ENCODE measurements at regions not wholly inside any gene's neighbourhood (a gene's known extent, or its start where the extent isn't known, plus 50 kb on each side); places are given as distances from the start of the nearest gene placed in this dataset.

DNA sequence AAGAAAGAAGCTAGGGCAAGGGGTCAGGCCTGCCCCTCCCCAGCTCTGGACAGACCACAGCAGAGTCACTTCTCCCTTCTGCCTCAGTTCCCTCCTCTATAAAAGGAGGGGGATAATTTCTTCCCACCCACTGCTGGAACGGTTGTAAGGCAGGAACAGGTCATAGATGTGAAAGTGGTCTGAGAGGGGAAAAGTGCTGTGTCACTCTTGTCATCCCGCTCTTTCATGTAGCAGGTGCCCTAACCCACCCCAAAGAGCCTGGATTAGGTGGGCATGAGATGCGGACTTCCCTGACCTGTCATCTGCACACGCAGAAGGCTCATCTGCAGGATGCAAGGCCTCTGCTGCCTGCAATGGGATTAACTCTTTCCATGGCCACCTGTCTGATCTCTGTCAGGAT, 218.2 kb upstream of the LRFN2 start:
- Histone ChIP-seq H3K27me3 (ENCODE audit: control insufficient read depth, insufficient read depth, low read length) (no peaks in the 10 kb centered on the region), H3K36me3 (ENCODE audit: control insufficient read depth, insufficient read depth, low read length) (no peaks in the 10 kb centered on the region), H3K4me3 (ENCODE audit: low read depth, low read length) (no peak overlapping the region)
- TF ChIP-seq, protein P1, sequence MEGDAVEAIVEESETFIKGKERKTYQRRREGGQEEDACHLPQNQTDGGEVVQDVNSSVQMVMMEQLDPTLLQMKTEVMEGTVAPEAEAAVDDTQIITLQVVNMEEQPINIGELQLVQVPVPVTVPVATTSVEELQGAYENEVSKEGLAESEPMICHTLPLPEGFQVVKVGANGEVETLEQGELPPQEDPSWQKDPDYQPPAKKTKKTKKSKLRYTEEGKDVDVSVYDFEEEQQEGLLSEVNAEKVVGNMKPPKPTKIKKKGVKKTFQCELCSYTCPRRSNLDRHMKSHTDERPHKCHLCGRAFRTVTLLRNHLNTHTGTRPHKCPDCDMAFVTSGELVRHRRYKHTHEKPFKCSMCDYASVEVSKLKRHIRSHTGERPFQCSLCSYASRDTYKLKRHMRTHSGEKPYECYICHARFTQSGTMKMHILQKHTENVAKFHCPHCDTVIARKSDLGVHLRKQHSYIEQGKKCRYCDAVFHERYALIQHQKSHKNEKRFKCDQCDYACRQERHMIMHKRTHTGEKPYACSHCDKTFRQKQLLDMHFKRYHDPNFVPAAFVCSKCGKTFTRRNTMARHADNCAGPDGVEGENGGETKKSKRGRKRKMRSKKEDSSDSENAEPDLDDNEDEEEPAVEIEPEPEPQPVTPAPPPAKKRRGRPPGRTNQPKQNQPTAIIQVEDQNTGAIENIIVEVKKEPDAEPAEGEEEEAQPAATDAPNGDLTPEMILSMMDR (IDR thresholded peaks at IDR 0.05; ENCODE audit: insufficient read depth, low read length, poor library complexity, severe bottlenecking) = no peak
- DNase-seq (ENCODE audit: low read depth) = no peak

DNA sequence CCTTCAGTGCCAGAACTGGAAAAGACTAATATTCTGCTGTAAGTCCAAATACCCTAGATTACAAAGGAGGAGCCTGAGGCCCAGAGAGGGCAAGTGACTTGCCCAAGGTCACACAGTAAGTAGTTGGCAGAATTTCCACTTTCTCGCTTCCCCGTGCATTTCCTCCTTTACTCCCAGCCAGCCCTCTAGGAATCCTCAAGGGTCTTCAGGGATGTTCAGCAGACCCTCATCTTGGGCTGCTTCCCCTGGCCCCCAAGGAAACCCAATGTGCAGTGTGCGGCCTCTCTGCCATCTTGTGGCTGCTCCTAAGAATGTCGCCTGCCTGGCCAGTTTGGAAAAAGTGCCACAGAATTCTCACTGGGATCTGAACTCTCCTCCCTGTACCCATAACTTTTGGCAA, 217.7 kb upstream of the LRFN2 start:
- TF ChIP-seq, protein P1 (IDR thresholded peaks at IDR 0.05; ENCODE audit: insufficient read depth, low read length, poor library complexity, severe bottlenecking) = peak; percentile 27
- no peak overlapping the region for H3K4me3 ChIP-seq (ENCODE audit: low read depth, low read length)
- H3K27me3 ChIP-seq (ENCODE audit: control insufficient read depth, insufficient read depth, low read length) = no peaks in the 10 kb centered on the region
- no peak for DNase-seq (ENCODE audit: low read depth)
- no peaks in the 10 kb centered on the region for H3K36me3 ChIP-seq (ENCODE audit: control insufficient read depth, insufficient read depth, low read length)

DNA sequence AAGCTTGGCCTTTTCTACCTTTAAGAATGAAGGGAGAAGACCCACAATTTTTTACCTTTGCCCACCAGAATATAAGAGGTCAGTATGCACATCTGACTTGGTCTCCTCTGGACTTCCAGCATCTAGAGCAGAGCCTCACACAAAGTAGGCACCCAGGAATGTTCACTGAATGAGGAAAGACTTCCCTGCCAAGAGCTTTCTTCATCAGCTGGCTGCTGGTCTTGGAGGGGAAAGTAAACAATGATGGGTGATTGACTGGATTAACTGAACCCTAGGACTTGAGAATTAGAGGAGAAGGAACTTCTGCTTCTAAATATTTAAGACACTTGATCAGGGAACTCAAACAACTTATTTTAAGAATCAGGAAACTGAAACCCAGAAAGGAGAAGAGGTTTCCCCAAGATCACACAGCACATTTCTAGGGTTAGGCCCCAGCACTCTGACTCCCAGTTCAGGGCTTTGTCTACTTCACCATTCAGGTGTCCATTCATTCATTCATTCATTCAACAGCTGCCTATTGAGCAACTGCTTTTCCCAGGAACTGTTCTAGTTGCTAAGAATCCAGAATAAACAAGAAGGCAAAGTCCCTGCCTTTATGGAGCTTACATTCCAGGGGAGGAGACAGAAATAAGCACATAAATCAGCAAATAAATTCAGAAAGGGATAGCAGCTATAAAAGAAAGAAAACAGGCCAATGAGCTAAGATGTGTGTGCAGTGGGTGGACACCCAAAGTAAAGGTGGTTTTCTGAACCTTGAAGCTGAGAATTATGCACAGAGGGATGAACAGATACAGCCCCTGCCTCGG, 216.9 kb upstream of the LRFN2 start:
- H3K27me3 ChIP-seq (ENCODE audit: control insufficient read depth, insufficient read depth, low read length) = no peaks in the 10 kb centered on the region
- DNase-seq (ENCODE audit: low read depth) = no peak
- no peak overlapping the region for H3K4me3 ChIP-seq (ENCODE audit: low read depth, low read length)
- TF ChIP-seq, protein P1 (IDR thresholded peaks at IDR 0.05; ENCODE audit: insufficient read depth, low read length, poor library complexity, severe bottlenecking) = no peak
- no peaks in the 10 kb centered on the region for H3K36me3 ChIP-seq (ENCODE audit: control insufficient read depth, insufficient read depth, low read length)

DNA sequence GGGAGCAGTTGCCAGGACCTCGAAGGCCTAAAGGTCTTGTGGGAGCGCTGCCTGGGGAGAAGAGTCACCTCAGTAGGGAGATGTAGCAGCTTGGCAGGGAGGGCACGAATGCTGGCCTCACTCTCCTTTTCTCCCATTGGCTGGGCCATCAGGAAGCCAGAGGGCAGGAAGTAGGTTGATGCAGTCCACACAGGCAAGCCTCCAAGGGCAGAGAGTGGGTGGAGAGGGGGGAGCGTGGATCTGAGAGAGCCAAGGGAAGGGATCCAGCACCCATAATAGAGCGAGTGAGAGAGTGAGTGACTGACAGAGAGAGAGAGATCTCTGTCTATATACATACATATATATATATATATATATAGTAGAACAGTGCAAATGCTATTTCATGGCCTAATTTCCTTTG, 215.3 kb upstream of the LRFN2 start:
- no peak overlapping the region for H3K4me3 ChIP-seq (ENCODE audit: low read depth, low read length)
- TF ChIP-seq, protein P1 (IDR thresholded peaks at IDR 0.05; ENCODE audit: insufficient read depth, low read length, poor library complexity, severe bottlenecking) = no peak
- no peaks in the 10 kb centered on the region for H3K36me3 ChIP-seq (ENCODE audit: control insufficient read depth, insufficient read depth, low read length)
- DNase-seq (ENCODE audit: low read depth) = no peak
- no peaks in the 10 kb centered on the region for H3K27me3 ChIP-seq (ENCODE audit: control insufficient read depth, insufficient read depth, low read length)

DNA sequence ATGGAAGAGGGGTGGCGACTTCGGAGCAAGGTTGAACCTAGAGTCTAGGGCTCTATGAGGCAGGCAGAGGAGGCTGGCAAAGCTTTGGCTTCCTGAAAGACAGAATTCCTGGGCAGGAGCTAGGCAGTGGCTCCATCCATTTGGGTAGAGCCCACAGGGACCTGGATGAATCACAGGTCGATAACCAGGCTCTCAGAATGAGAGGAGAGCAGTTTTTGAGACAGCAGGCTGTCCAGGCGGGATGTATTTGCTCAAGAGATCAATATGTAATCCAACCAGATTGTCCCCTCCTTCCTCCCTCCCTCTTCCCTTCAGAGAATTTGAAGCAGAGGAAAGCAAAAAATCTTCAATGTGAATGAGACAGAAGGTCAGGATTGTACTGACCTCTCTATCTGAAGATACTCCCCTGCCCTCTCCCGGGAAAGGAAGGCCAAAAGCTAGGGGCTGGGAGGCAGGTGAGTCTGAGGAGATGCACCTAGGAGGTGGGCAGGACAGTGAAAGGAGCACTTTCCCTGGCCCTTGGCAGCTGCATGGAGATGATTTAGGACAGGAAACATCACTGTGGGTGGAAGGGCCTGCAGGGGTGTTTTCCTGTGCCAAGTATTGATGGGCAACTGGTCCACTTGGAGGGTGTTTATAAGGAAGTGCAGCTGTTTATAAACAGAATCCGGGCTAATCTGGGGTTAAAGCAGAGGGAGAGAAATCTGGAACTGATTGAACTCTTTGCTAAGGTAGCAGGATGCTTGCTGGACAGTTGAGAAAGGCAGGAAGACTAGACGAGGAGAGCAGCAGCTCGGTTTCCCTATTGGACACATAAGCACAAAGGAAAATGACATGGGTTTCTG, 212.4 kb upstream of the LRFN2 start:
- H3K36me3 ChIP-seq (ENCODE audit: control insufficient read depth, insufficient read depth, low read length) = no peaks in the 10 kb centered on the region
- TF ChIP-seq, protein P1 (IDR thresholded peaks at IDR 0.05; ENCODE audit: insufficient read depth, low read length, poor library complexity, severe bottlenecking) = no peak
- DNase-seq (ENCODE audit: low read depth) = no peak
- no peaks in the 10 kb centered on the region for H3K27me3 ChIP-seq (ENCODE audit: control insufficient read depth, insufficient read depth, low read length)
- H3K4me3 ChIP-seq (ENCODE audit: low read depth, low read length) = no peak overlapping the region

Measured in kidney epithelial cell (primary cell).